SK-N-SH treated with all-trans-retinoic acid at 6 μM for 48 hours (cell line): ENCODE measurements at regions not wholly inside any gene's neighbourhood (a gene's known extent, or its start where the extent isn't known, plus 50 kb on each side); places are given as distances from the start of the nearest gene placed in this dataset.
A peak's percentile ranks its signal among the peaks of the same experiment; 100 is the strongest.
"Not testable (repeated sequence)": the region's sequence is repeated elsewhere in the genome, so short reads cannot be mapped to it uniquely, and the experiment has no call there.

ENCODE experiments used
- ATAC-seq: fragments of 200-7000 bp; cut with Tn5 transposase; 3 replicates; pipeline ENCODE4 v1.9.1; 2020; ENCODE audit warnings: mild to moderate bottlenecking, moderate library complexity
- ARNTL ChIP-seq: fragments of 450-650 bp; formaldehyde crosslinking; IDR thresholded peaks from 2 replicates; pipeline ENCODE4 v1.5.0; 2020; ENCODE audit warnings: low read depth, mild to moderate bottlenecking, moderate library complexity, borderline replicate concordance
- BACH2 ChIP-seq: fragments of 250-450 bp; sonication (Bioruptor Pico); IDR thresholded peaks from 2 replicates; pipeline ENCODE4 v1.9.0; 2021; ENCODE audit warnings: mild to moderate bottlenecking, borderline replicate concordance
- CSDC2 ChIP-seq: fragments of 250-450 bp; sonication (Bioruptor Pico); IDR thresholded peaks from 2 replicates; pipeline ENCODE4 v1.5.0; 2020; ENCODE audit warnings: mild to moderate bottlenecking, moderate library complexity
- CSRNP3 ChIP-seq: fragments of 250-450 bp; sonication (Bioruptor Pico); IDR thresholded peaks from 2 replicates; pipeline ENCODE4 v1.5.1; 2021; ENCODE audit warnings: mild to moderate bottlenecking, moderate library complexity
- ISL1 ChIP-seq: fragments of 250-450 bp; sonication (Bioruptor Pico); IDR thresholded peaks from 2 replicates; pipeline ENCODE4 v2.1.2; 2022; ENCODE audit warnings: mild to moderate bottlenecking, moderate library complexity
- OSR1 ChIP-seq: fragments of 250-450 bp; sonication (Bioruptor Pico); IDR thresholded peaks from 2 replicates; pipeline ENCODE4 v1.8.0; 2022; ENCODE audit warnings: moderate library complexity, mild to moderate bottlenecking, inconsistent platforms
- RARB ChIP-seq: fragments of 250-450 bp; sonication (Bioruptor Pico); IDR thresholded peaks from 2 replicates; pipeline ENCODE4 v1.8.0; 2021; ENCODE audit warnings: mild to moderate bottlenecking, moderate library complexity
- SNAI2 ChIP-seq: fragments of 250-450 bp; sonication (Bioruptor Pico); IDR thresholded peaks from 2 replicates; pipeline ENCODE4 v1.5.0; 2020; ENCODE audit warnings: mild to moderate bottlenecking, moderate library complexity
- TCF4 ChIP-seq: fragments of 250-450 bp; sonication (Bioruptor Pico); IDR thresholded peaks from 2 replicates; pipeline ENCODE4 v1.8.0; 2021; ENCODE audit warnings: mild to moderate bottlenecking, moderate library complexity, borderline replicate concordance
- TSHZ2 ChIP-seq: fragments of 250-450 bp; sonication (Bioruptor Pico); IDR thresholded peaks from 2 replicates; pipeline ENCODE4 v1.5.0; 2020; ENCODE audit warnings: mild to moderate bottlenecking, moderate library complexity
- ZC3H10 ChIP-seq: fragments of 250-450 bp; sonication (Bioruptor Pico); IDR thresholded peaks from 2 replicates; pipeline ENCODE4 v1.5.1; 2021; ENCODE audit warnings: mild to moderate bottlenecking, moderate library complexity
- ZFP3 ChIP-seq: fragments of 250-450 bp; sonication (Bioruptor Pico); IDR thresholded peaks from 2 replicates; pipeline ENCODE4 v1.5.0; 2020; ENCODE audit warnings: mild to moderate bottlenecking, moderate library complexity
- ZFP30 ChIP-seq: fragments of 450-650 bp; formaldehyde crosslinking; IDR thresholded peaks from 2 replicates; pipeline ENCODE4 v1.5.0; 2022; ENCODE audit warnings: mild to moderate bottlenecking, moderate library complexity
- ZNF70 ChIP-seq: fragments of 450-650 bp; formaldehyde crosslinking; IDR thresholded peaks from 2 replicates; pipeline ENCODE4 v1.5.0; 2020; ENCODE audit warnings: mild to moderate bottlenecking, moderate library complexity
- ZNF8 ChIP-seq: fragments of 450-650 bp; formaldehyde crosslinking; IDR thresholded peaks from 2 replicates; pipeline ENCODE4 v1.5.0; 2020; ENCODE audit warnings: mild to moderate bottlenecking, moderate library complexity

DNA sequence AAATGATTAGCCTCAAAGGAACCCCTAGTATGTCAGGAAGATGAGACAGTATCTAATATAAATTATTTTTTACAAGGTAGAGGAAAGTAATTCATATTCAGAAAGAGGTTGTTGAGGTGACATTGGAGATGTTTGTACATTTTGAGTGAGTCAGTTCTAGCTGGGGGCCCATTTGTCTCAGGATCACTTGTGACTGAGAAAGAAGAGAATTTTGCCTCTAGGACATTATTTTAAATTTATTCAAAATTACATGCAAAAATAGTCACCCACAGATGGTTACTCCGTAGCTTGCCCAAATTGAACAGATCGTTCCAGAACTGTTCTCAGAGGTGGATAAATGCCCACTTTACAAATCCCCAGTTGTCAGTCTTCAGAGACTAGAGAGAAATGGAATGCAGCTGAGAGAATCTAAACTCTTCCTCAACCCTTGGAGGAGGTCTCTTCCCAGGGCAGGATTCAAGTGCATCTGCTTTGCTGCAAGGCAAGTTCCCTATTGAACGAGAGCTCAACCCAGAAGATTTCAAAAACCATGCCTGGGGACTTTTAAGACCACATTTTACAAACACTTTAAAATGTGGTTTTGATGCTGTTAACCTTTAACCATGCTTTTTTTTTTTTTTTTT is 987.8 kb upstream of the ADAMTS5 start:
- TF ChIP-seq OSR1 (CRISPR knock-in tag) (no peak), ZNF70 (CRISPR knock-in tag) (no peak), SNAI2 (no peak), ZNF8 (CRISPR knock-in tag) (no peak), ZC3H10 (CRISPR knock-in tag) (no peak), ARNTL (CRISPR knock-in tag) (no peak)
- no peak for ATAC-seq

DNA sequence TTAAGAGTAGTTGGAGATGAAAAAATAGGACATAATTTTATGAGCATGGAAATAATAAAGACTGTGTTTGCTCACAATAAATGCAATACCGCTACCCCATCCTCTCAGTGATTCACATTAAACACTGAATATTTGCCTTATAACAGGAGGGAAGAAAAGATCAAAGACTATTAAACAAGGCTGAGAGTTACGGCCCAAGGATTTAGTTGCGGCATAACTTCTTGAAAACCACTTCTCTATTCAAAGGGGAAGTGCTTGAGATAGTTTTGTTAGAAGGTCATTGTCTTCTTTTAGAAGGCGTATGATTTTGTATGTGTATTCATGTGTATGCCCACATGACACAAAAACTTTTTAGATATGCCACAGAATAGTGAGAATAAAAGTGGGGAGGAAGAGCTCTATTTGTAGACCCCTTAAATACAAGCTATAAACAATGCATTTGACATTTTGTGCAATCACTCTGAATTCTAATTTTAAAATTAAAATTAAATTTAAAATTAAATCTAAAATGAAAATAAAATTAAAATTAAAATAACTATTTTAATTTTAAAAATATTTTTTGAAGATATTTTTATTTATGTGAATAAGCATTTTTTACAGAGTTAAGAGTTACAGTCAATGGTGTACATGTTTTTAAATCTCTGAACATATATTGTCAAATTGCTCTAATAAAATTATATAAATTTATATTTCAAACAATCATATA is 986.6 kb upstream of the ADAMTS5 start:
- no peak for ATAC-seq

DNA sequence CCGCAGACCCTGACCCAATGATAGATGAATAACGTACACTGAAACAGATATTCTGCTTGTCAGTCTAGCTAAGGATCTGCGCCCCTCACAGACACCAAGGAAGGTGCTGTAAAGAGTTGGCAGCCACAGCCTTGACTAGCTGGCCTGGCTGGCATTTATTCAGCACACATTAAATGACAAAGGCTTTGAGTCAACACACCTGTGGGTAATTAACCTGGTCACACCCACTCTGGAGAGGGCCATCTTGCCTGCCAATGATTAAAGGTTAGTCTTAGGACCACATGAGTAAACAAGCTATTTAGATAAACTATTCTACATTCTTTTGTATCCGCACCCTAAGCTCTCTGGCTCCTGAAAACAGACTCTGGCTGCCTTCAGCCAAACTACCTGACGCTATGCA is 982.2 kb upstream of the ADAMTS5 start:
- ATAC-seq, result not testable (repeated sequence)

More for the DNA sequence above, 986.6 kb upstream of the ADAMTS5 start:
- TF ChIP-seq TSHZ2 (CRISPR knock-in tag) (no peak), RARB (no peak), SNAI2 (no peak), ZNF8 (CRISPR knock-in tag) (no peak), ARNTL (CRISPR knock-in tag) (no peak), CSDC2 (CRISPR knock-in tag) (no peak), ZFP30 (CRISPR knock-in tag) (no peak), ZNF70 (CRISPR knock-in tag) (no peak), CSRNP3 (CRISPR knock-in tag) (no peak), TCF4 (no peak), OSR1 (CRISPR knock-in tag) (no peak), ZFP3 (CRISPR knock-in tag) (no peak), ISL1 (CRISPR knock-in tag) (no peak), BACH2 (CRISPR knock-in tag) (no peak)

- not testable (repeated sequence) for ATAC-seq
Observed at GRCh38 chr21:27930108-27930767, 963.4 kb upstream of the ADAMTS5 start.

- peak; percentile 92 for ATAC-seq
Observed at GRCh38 chr21:27929179-27929578, 962.3 kb upstream of the ADAMTS5 start.

- ATAC-seq, result peak; percentile 97
Observed at GRCh38 chr21:27928534-27929115, 961.7 kb upstream of the ADAMTS5 start.

- not testable (repeated sequence) for ATAC-seq
Observed at GRCh38 chr21:27921421-27921820, 954.5 kb upstream of the ADAMTS5 start.

DNA sequence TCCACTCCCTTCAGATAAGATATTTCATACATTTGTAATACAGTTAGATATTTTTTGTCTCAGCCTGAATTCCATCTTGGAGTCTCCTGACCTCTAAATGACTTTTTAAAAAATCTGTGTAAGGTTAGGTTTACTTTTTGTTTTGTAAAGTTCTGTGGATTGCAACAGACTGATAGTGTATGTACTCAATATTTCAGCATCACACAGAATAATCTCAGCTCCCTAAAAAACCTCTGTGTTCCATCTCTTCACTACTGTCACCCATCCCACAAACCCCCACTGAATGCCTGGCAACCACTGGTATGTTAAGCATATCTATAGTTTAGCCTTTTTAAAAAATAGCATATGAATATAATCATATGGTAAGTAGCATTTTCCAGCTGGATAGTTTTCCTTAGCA is 951.1 kb upstream of the ADAMTS5 start:
- ATAC-seq, result not testable (repeated sequence)

DNA sequence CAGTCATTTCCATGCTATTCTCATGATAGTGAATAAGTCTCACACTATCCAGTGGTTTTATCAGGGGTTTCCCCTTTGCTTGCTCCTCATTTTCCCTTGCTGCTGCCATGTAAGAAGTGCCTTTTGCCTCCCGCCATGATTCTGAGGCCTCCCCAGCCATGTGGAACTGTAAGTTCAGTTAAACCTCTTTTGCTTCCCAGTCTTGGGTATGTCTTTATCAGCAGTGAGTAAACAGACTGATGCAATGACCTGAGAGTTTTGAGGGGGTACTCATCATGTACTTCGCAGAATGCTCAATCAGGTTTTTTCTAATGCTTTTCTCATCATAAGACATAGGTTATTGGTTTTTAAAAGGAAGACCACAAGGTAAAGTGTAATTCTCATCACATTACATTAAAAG is 949.4 kb upstream of the ADAMTS5 start:
- ATAC-seq, result not testable (repeated sequence)

DNA sequence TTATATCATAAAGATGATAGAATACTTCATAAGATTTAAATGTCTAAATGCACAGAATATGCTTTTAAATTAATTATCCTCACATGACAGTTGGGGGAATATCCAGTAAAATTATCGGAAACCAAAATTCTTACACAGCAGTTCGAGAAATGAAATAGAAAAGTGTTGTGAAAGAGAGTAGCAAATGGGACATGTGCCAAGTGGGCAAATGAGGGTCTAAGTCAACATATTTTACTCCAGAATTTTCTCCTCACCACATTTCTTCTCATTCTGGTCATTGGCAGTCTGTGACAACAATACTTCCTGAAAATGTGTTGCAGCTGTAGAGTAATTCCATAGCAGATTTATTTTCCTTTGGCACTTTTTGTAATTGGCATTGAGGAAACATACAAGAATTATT is 945.2 kb upstream of the ADAMTS5 start:
- not testable (repeated sequence) for ATAC-seq

- ATAC-seq, result not testable (repeated sequence)
Observed at GRCh38 chr21:27909487-27909886, 942.6 kb upstream of the ADAMTS5 start.

- not testable (repeated sequence) for ATAC-seq
Observed at GRCh38 chr21:27908816-27909215, 941.9 kb upstream of the ADAMTS5 start.

DNA sequence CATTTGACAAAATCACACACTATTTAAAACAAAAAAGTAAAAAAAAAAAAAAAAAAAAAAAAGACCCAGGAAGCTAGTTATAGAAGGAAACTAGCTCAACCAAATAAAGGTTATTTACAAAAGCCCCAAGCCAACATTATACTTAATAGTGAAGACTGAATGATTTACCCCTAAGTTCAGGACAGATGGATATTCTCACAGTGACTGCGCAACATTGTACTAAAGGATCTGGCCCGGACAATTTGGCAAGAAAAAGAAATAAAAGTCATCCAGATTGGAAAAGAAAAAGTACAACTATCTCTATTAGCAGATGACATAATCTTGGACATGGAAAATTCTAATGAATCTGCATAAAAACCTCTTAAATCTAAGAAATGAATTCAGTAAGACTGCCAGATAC is 936.0 kb upstream of the ADAMTS5 start:
- not testable (repeated sequence) for ATAC-seq

GRCh38 chr21:27893619-27894018 is 926.7 kb upstream of the ADAMTS5 start:
- ATAC-seq, result not testable (repeated sequence)
